B cell (primary cell): ENCODE measurements at regions not wholly inside any gene's neighbourhood (a gene's known extent, or its start where the extent isn't known, plus 50 kb on each side); places are given as distances from the start of the nearest gene placed in this dataset.

Experiments used
- ATAC-seq: fragments of 200-7000 bp; cut with Tn5 transposase; one replicate; pipeline ENCODE4 v1.10.0; 2021; ENCODE audit warnings: low read depth, mild to moderate bottlenecking, moderate number of reproducible peaks, moderate library complexity
- CTCF ChIA-PET: fragments of 350-600 bp; sonication (Branson Sonifier 250); formaldehyde crosslinking; loops from one replicate; lab custom pipeline; 2021; ENCODE audit warnings: antibody characterized with exemption, inconsistent platforms; lab: Charles Lee
- POLR2A ChIA-PET: fragments of 350-600 bp; sonication (Branson Sonifier 250); formaldehyde crosslinking; loops from one replicate; lab custom pipeline; 2021; ENCODE audit warnings: antibody characterized with exemption; lab: Charles Lee
- DNase-seq: peaks from one replicate; pipeline ENCODE4 v3.0.0; 2013
- H2AFZ ChIP-seq: 2 replicates; pipeline ENCODE4 v1.6.1; 2012; ENCODE audit warnings: mild to moderate bottlenecking, low read depth, low read length; ENCODE audit not compliant: insufficient read depth, poor library complexity, severe bottlenecking
- H3K27ac ChIP-seq, 2 donors: 1 replicate in 1 of 2; 2 replicates in 1 of 2; pipeline ENCODE4 v1.5.1; 2012 to 2013; ENCODE audit warnings: low read length in 2 of 2, mild to moderate bottlenecking in 2 of 2, moderate library complexity in 1 of 2
- H3K27me3 ChIP-seq, 4 experiments: fragments of 200-600 bp in 1 of 4; sonication (generic) in 1 of 4; replicated peaks in 1 of 4; 1 replicate in 2 of 4; 2 replicates in 2 of 4; pipeline versions ENCODE4 v1.6.1 to v1.7.0; 2013 to 2016; ENCODE audit warnings: low read length in 3 of 4, mild to moderate bottlenecking in 2 of 4, mixed read lengths in 1 of 4, moderate library complexity in 1 of 4; ENCODE audit not compliant: insufficient read depth in 4 of 4, control insufficient read depth in 3 of 4; ENCODE audit errors: control extremely low read depth in 1 of 4
- H3K36me3 ChIP-seq, 2 experiments: replicated peaks in 1 of 2; 1 replicate in 1 of 2; 2 replicates in 1 of 2; pipeline versions ENCODE4 v1.6.1 to v1.7.1; 2013; ENCODE audit warnings: low read length in 1 of 2; ENCODE audit not compliant: insufficient read depth in 2 of 2, control insufficient read depth in 1 of 2; ENCODE audit errors: control extremely low read depth in 1 of 2, extremely low read depth in 1 of 2
- H3K4me1 ChIP-seq, 2 donors: fragments of 200-600 bp in 1 of 2; sonication (generic) in 1 of 2; 1 replicate in 1 of 2; 2 replicates in 1 of 2; pipeline versions ENCODE4 v1.5.1 to v1.6.1; 2013 to 2017; ENCODE audit warnings: low read length in 2 of 2; ENCODE audit not compliant: control insufficient read depth in 2 of 2, insufficient read depth in 2 of 2
- H3K4me2 ChIP-seq: replicated peaks from 2 replicates; pipeline ENCODE3; 2012; ENCODE audit warnings: mild to moderate bottlenecking, low read depth, low read length; ENCODE audit not compliant: poor library complexity, severe bottlenecking
- H3K4me3 ChIP-seq, 5 experiments: fragments of 200-600 bp in 1 of 5; sonication (generic) in 1 of 5; 1 replicate in 3 of 5; 2 replicates in 2 of 5; pipeline versions ENCODE4 v1.5.1 to v1.7.0; 2011 to 2016; ENCODE audit warnings: low read length in 4 of 5, mild to moderate bottlenecking in 4 of 5, low read depth in 2 of 5, control low read depth in 1 of 5, moderate library complexity in 1 of 5; ENCODE audit not compliant: insufficient read depth in 1 of 5; ENCODE audit errors: control extremely low read depth in 1 of 5, extremely low read depth in 1 of 5
- H3K79me2 ChIP-seq: fragments of 200-600 bp; sonication (generic); one replicate; pipeline ENCODE4 v1.6.0; 2016; ENCODE audit warnings: low read length; ENCODE audit not compliant: control insufficient read depth, insufficient read depth
- H3K9ac ChIP-seq: fragments of 200-600 bp; sonication (generic); 2 replicates; pipeline ENCODE4 v1.6.1; 2017; ENCODE audit warnings: mild to moderate bottlenecking, low read length, moderate library complexity
- H3K9me3 ChIP-seq, 3 donors: one replicate each; pipeline versions ENCODE4 v1.6.1 to v1.7.1; 2013; ENCODE audit warnings: low read length in 2 of 3; ENCODE audit not compliant: control insufficient read depth in 2 of 3, insufficient read depth in 1 of 3; ENCODE audit errors: control extremely low read depth in 1 of 3
- H4K20me1 ChIP-seq: 2 replicates; pipeline ENCODE4 v1.6.0; 2012; ENCODE audit warnings: mild to moderate bottlenecking, low read length; ENCODE audit not compliant: insufficient read depth, control insufficient read depth, poor library complexity, severe bottlenecking
- H3K27ac Mint-ChIP-seq: one replicate; pipeline ENCODE4 v1.8.0; 2021; ENCODE audit warnings: mixed read lengths
- H3K27me3 Mint-ChIP-seq: one replicate; pipeline ENCODE4 v1.8.0; 2021; ENCODE audit warnings: mixed read lengths
- H3K4me1 Mint-ChIP-seq: one replicate; pipeline ENCODE4 v1.8.0; 2021; ENCODE audit warnings: mixed read lengths
- H3K4me3 Mint-ChIP-seq: one replicate; pipeline ENCODE4 v1.8.0; 2021; ENCODE audit warnings: mixed read lengths
- H3K9me3 Mint-ChIP-seq: one replicate; pipeline ENCODE4 v1.8.0; 2022; ENCODE audit warnings: mixed read lengths; ENCODE audit not compliant: insufficient read depth
- EZH2 ChIP-seq: IDR thresholded peaks from 2 replicates; pipeline ENCODE4 v1.6.1; 2012; ENCODE audit warnings: borderline replicate concordance, low read depth, mild to moderate bottlenecking, moderate library complexity, low read length; ENCODE audit not compliant: insufficient read depth, poor library complexity, severe bottlenecking
- WGBS: methylation state at CpG from one replicate; pipeline ENCODE4 v1.1.5; 2013; ENCODE audit warnings: missing lambda C conversion rate; ENCODE audit not compliant: insufficient coverage; 5-methylcytosine and 5-hydroxymethylcytosine counted together
- intact Hi-C: fragments of 100-400 bp; cut with micrococcal nuclease; formaldehyde crosslinking; loops from one replicate; pipeline ENCODE4 v1.10.0; 2022
- TF ChIP-seq, protein P1 (sequence below): fragments of 200-600 bp; IDR thresholded peaks from one replicate; pipeline ENCODE4 v1.8.0; 2022; ENCODE audit warnings: antibody characterized with exemption, mild to moderate bottlenecking

- Histone ChIP-seq H3K9me3 (peaks cover 0 to 10% (median 0%) of the 10 kb centered on the region in 3 donors), H3K4me2 (no peak overlapping the region), H3K4me3 (no peak overlapping the region), H3K9ac (no peak overlapping the region), H3K27me3 (peaks cover 0 to 11% (median 0%) of the 10 kb centered on the region in 4 experiments), H3K4me1 (no peaks in the 10 kb centered on the region), H2AFZ (no peak overlapping the region), H3K27ac (no peak overlapping the region), H3K79me2 (no peaks in the 10 kb centered on the region), H4K20me1 (no peaks in the 10 kb centered on the region), H3K36me3 (no peaks in the 10 kb centered on the region)
- POLR2A ChIA-PET = no interaction called here
- WGBS = no CpG with 5 or more reads among the region's 1 CpG
- TF ChIP-seq, protein P1, sequence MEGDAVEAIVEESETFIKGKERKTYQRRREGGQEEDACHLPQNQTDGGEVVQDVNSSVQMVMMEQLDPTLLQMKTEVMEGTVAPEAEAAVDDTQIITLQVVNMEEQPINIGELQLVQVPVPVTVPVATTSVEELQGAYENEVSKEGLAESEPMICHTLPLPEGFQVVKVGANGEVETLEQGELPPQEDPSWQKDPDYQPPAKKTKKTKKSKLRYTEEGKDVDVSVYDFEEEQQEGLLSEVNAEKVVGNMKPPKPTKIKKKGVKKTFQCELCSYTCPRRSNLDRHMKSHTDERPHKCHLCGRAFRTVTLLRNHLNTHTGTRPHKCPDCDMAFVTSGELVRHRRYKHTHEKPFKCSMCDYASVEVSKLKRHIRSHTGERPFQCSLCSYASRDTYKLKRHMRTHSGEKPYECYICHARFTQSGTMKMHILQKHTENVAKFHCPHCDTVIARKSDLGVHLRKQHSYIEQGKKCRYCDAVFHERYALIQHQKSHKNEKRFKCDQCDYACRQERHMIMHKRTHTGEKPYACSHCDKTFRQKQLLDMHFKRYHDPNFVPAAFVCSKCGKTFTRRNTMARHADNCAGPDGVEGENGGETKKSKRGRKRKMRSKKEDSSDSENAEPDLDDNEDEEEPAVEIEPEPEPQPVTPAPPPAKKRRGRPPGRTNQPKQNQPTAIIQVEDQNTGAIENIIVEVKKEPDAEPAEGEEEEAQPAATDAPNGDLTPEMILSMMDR = no peak
- no peak for TF ChIP-seq EZH2
- Mint-ChIP-seq H3K4me1 (no peaks in the 10 kb centered on the region), H3K4me3 (no peak overlapping the region), H3K9me3 (no peaks in the 10 kb centered on the region), H3K27me3 (peaks cover 8% of the 10 kb centered on the region), H3K27ac (no peak overlapping the region)
- intact Hi-C loops = no loop called here
- no peak for DNase-seq
- ATAC-seq = no peak
- CTCF ChIA-PET = no interaction called here
Measured at GRCh38 chr13:53206455-53206854, 177.8 kb downstream of the OLFM4 start.

DNA sequence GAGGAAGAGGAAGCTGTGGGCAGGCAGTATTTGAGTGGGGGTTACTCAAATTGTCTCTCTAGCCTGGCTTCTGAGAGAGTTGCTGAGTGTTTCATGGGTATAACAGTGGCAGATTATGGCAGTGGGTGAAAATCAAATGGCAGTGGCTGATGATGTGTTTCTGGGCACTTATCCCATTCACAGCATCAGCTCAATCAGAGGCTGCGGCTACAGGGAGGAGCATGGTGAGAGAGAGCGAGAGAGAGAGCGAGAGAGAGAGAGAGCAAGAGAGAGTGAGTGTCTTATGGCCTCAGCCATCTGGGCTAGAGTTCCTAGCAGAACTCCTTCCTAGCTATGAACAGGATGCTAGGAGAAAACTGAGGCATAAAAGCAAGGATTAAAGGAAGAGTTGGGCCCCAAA lies 178.9 kb downstream of the OLFM4 start:
- no peaks in the 10 kb centered on the region for H4K20me1 ChIP-seq
- no peaks in the 10 kb centered on the region for H3K27me3 ChIP-seq
- no peak overlapping the region for H3K27ac ChIP-seq
- ChIA-PET CTCF (no interaction called here), POLR2A (no interaction called here)
- peaks cover 8% of the 10 kb centered on the region for H3K27me3 Mint-ChIP-seq
- H3K36me3 ChIP-seq = no peaks in the 10 kb centered on the region
- TF ChIP-seq, protein P1 = no peak
- no peak for TF ChIP-seq EZH2
- H3K4me3 ChIP-seq = no peak overlapping the region
- H3K4me1 Mint-ChIP-seq = no peaks in the 10 kb centered on the region
- H3K9ac ChIP-seq = no peak overlapping the region
- DNase-seq (no peak), ATAC-seq (no peak)
- H3K9me3 ChIP-seq = no peaks in the 10 kb centered on the region
- H3K27ac Mint-ChIP-seq = no peak overlapping the region
- H3K4me3 Mint-ChIP-seq = no peak overlapping the region
- no peak overlapping the region for H3K4me2 ChIP-seq
- intact Hi-C loops = no loop called here
- H3K79me2 ChIP-seq = no peaks in the 10 kb centered on the region
- H3K4me1 ChIP-seq = no peaks in the 10 kb centered on the region
- 100% methylated on average over 2 of the region's 3 CpGs for WGBS
- H2AFZ ChIP-seq = no peak overlapping the region
- no peaks in the 10 kb centered on the region for H3K9me3 Mint-ChIP-seq
